Endothelial cell of umbilical vein (primary cell): ENCODE measurements at regions not wholly inside any gene's neighbourhood (a gene's known extent, or its start where the extent isn't known, plus 50 kb on each side); places are given as distances from the start of the nearest gene placed in this dataset.

Experiments
- BruUV-seq: library from RNA; stranded (reverse); fragments of 400-500 nt; replicated peaks from 2 replicates; lab custom pipeline; 2021; lab: Mats Ljungman, UMichigan
- CTCF ChIA-PET: fragments of 300-600, 350-600 bp; sonication (Branson Sonifier 250); formaldehyde crosslinking; loops from one replicate; lab custom pipeline; 2021; ENCODE audit warnings: antibody characterized with exemption, inconsistent platforms; lab: Charles Lee
- POLR2A ChIA-PET: fragments of 300-600, 350-600 bp; sonication (Branson Sonifier 250); formaldehyde crosslinking; loops from one replicate; lab custom pipeline; 2021; ENCODE audit warnings: antibody characterized with exemption, inconsistent platforms; lab: Charles Lee
- DNase-seq: peaks from one replicate; pipeline ENCODE4 v3.0.0-alpha.2; 2011; ENCODE audit warnings: low read depth, low spot score
- FAIRE-seq: peaks from 2 replicates; lab custom pipeline; 2011; peaks lifted over from hg19 to GRCh38; lab: Jason Lieb, UNC
- H2AFZ ChIP-seq: 2 replicates; pipeline ENCODE4 v1.6.0; 2012; ENCODE audit warnings: low read depth, low read length, control low read depth, inconsistent platforms
- H3K27ac ChIP-seq: 2 replicates; pipeline ENCODE4 v1.5.1; 2011; ENCODE audit warnings: low read depth, mild to moderate bottlenecking, control low read depth, low read length, moderate library complexity; ENCODE audit not compliant: insufficient read depth
- H3K27me3 ChIP-seq, 2 experiments: 2 replicates each; pipeline versions ENCODE4 v1.6.0 to v1.6.1; 2011; ENCODE audit warnings: low read length in 2 of 2, mixed read lengths in 1 of 2; ENCODE audit not compliant: control insufficient read depth in 2 of 2, insufficient read depth in 2 of 2
- H3K36me3 ChIP-seq, 2 experiments: 2 replicates in 1 of 2; 3 replicates in 1 of 2; pipeline ENCODE4 v1.5.1; 2011; ENCODE audit warnings: low read length in 2 of 2, mild to moderate bottlenecking in 1 of 2, moderate library complexity in 1 of 2; ENCODE audit not compliant: control insufficient read depth in 2 of 2, insufficient read depth in 2 of 2; ENCODE audit errors: extremely low read depth in 1 of 2
- H3K4me1 ChIP-seq: 3 replicates; pipeline ENCODE4 v1.5.1; 2011; ENCODE audit warnings: mild to moderate bottlenecking, low read length; ENCODE audit not compliant: control insufficient read depth, insufficient read depth; ENCODE audit errors: extremely low read depth
- H3K4me2 ChIP-seq: 2 replicates; pipeline ENCODE4 v1.6.1; 2011; ENCODE audit warnings: low read length, control low read depth, mixed read lengths; ENCODE audit not compliant: insufficient read depth
- H3K4me3 ChIP-seq, 3 experiments: fragments of 200-600 bp in 1 of 3; sonication (generic), shearing (Covaris generic) in 1 of 3; replicated peaks in 1 of 3; 2 replicates each; pipeline ENCODE4 v1.5.1; 2011 to 2016; ENCODE audit warnings: control low read depth in 3 of 3, low read length in 3 of 3, mild to moderate bottlenecking in 2 of 3, inconsistent platforms in 1 of 3, low read depth in 1 of 3, moderate library complexity in 1 of 3; ENCODE audit not compliant: insufficient read depth in 1 of 3
- H3K79me2 ChIP-seq: 2 replicates; pipeline ENCODE4 v1.6.0; 2012; ENCODE audit warnings: low read length, inconsistent platforms; ENCODE audit not compliant: control insufficient read depth, insufficient read depth
- H3K9ac ChIP-seq: replicated peaks from 2 replicates; pipeline ENCODE3; 2011; ENCODE audit warnings: low read length, control low read depth; ENCODE audit not compliant: insufficient read depth; ENCODE audit errors: extremely low read depth
- H3K9me1 ChIP-seq: replicated peaks from 3 replicates; pipeline ENCODE4 v1.6.0; 2011; ENCODE audit warnings: mild to moderate bottlenecking, low read length; ENCODE audit not compliant: control insufficient read depth, insufficient read depth; ENCODE audit errors: extremely low read depth
- H3K9me3 ChIP-seq: replicated peaks from 2 replicates; pipeline ENCODE4 v1.5.1; 2012; ENCODE audit warnings: low read length, inconsistent platforms; ENCODE audit not compliant: control insufficient read depth, insufficient read depth
- H4K20me1 ChIP-seq: replicated peaks from 2 replicates; pipeline ENCODE3; 2011; ENCODE audit warnings: mild to moderate bottlenecking, low read length; ENCODE audit not compliant: control insufficient read depth, insufficient read depth; ENCODE audit errors: extremely low read depth
- EZH2 ChIP-seq: IDR thresholded peaks from 2 replicates; pipeline ENCODE4 v1.6.1; 2012; ENCODE audit warnings: borderline replicate concordance, low read depth, mild to moderate bottlenecking, moderate library complexity, low read length, inconsistent platforms; ENCODE audit not compliant: severe bottlenecking
- FOS ChIP-seq: IDR thresholded peaks from 2 replicates; pipeline ENCODE4 v1.6.1; 2011; ENCODE audit warnings: mild to moderate bottlenecking, low read length, moderate library complexity, borderline replicate concordance; ENCODE audit not compliant: insufficient read depth
- GATA2 ChIP-seq: IDR thresholded peaks from 2 replicates; pipeline ENCODE4 v1.7.0; 2011; ENCODE audit warnings: low read depth, mild to moderate bottlenecking, moderate library complexity, mixed read lengths, low read length; ENCODE audit not compliant: insufficient read length, insufficient read depth
- JUN ChIP-seq: IDR thresholded peaks from 2 replicates; pipeline ENCODE4 v1.6.1; 2011; ENCODE audit warnings: borderline replicate concordance, low read depth; ENCODE audit not compliant: insufficient read length, insufficient read depth
- MYC ChIP-seq: IDR thresholded peaks from one replicate; pipeline ENCODE4 v1.6.1; 2011; ENCODE audit warnings: mild to moderate bottlenecking, low read depth, low read length
- POLR2A ChIP-seq: IDR thresholded peaks from 2 replicates; pipeline ENCODE4 v1.6.1; 2012; ENCODE audit warnings: low read depth, mild to moderate bottlenecking, control low read depth, low read length
- POLR2AphosphoS5 ChIP-seq: IDR thresholded peaks from 2 replicates; pipeline ENCODE4 v1.6.1; 2012; ENCODE audit warnings: low read depth, mild to moderate bottlenecking, control low read depth, low read length, moderate library complexity; ENCODE audit not compliant: insufficient read depth
- dilution Hi-C: fragments of 300-500 bp; cut with MboI; formaldehyde crosslinking; loops from one replicate; pipeline ENCODE4 v1.15.0; 2019; ENCODE audit warnings: low sequenced_read_pairs; ENCODE audit not compliant: extremely low pct_ligation_motif_present
- intact Hi-C: fragments of 100-400 bp; cut with micrococcal nuclease; formaldehyde crosslinking; loops from one replicate; pipeline ENCODE4 v1.10.0; 2022
- TF ChIP-seq, protein P1 (sequence below), 2 donors: IDR thresholded peaks; 1 replicate in 1 of 2; 2 replicates in 1 of 2; pipeline ENCODE4 v1.5.1; 2011; ENCODE audit warnings: low read length in 2 of 2, mild to moderate bottlenecking in 2 of 2, moderate library complexity in 2 of 2, control low read depth in 1 of 2, inconsistent platforms in 1 of 2, low read depth in 1 of 2; ENCODE audit not compliant: insufficient read depth in 1 of 2; ENCODE audit errors: extremely low read depth in 1 of 2
- TF ChIP-seq, protein P2 (sequence below): IDR thresholded peaks from 2 replicates; pipeline ENCODE4 v1.6.1; 2011; ENCODE audit not compliant: insufficient read depth, insufficient read length

- Histone ChIP-seq H3K4me2 (no peak overlapping the region), H3K36me3 (no peaks in the 10 kb centered on the region), H3K27me3 (no peaks in the 10 kb centered on the region), H3K9me3 (no peaks in the 10 kb centered on the region), H3K79me2 (no peaks in the 10 kb centered on the region), H4K20me1 (no peaks in the 10 kb centered on the region), H3K4me3 (no peak overlapping the region), H3K9ac (no peak overlapping the region), H3K9me1 (no peaks in the 10 kb centered on the region), H2AFZ (no peak overlapping the region), H3K27ac (no peak overlapping the region), H3K4me1 (no peaks in the 10 kb centered on the region)
- dilution Hi-C loops = no loop called here
- ChIA-PET POLR2A (no interaction called here), CTCF (no interaction called here)
- intact Hi-C loops = loop anchor here (10.0 kb wide), 1 partner anchor 651 kb away; no protein-coding TSS in a partner anchor
- TF ChIP-seq POLR2AphosphoS5 (no peak), EZH2 (no peak), FOS (no peak), MYC (no peak), JUN (no peak), GATA2 (no peak), POLR2A (no peak)
- TF ChIP-seq, protein P1, sequence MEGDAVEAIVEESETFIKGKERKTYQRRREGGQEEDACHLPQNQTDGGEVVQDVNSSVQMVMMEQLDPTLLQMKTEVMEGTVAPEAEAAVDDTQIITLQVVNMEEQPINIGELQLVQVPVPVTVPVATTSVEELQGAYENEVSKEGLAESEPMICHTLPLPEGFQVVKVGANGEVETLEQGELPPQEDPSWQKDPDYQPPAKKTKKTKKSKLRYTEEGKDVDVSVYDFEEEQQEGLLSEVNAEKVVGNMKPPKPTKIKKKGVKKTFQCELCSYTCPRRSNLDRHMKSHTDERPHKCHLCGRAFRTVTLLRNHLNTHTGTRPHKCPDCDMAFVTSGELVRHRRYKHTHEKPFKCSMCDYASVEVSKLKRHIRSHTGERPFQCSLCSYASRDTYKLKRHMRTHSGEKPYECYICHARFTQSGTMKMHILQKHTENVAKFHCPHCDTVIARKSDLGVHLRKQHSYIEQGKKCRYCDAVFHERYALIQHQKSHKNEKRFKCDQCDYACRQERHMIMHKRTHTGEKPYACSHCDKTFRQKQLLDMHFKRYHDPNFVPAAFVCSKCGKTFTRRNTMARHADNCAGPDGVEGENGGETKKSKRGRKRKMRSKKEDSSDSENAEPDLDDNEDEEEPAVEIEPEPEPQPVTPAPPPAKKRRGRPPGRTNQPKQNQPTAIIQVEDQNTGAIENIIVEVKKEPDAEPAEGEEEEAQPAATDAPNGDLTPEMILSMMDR (IDR thresholded peaks at IDR 0.05; ENCODE audit: extremely low read depth in 1 of 2, insufficient read depth in 1 of 2, low read depth in 1 of 2, low read length in 2 of 2) = no peak
- TF ChIP-seq, protein P2, sequence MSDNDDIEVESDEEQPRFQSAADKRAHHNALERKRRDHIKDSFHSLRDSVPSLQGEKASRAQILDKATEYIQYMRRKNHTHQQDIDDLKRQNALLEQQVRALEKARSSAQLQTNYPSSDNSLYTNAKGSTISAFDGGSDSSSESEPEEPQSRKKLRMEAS = no peak
- no TSS peak for BruUV-seq
- FAIRE-seq (no peak), DNase-seq (no peak)
Observed at GRCh38 chr1:208544053-208544452, 299.9 kb upstream of the PLXNA2 start.
